GM21717 (cell line): ENCODE measurements at regions not wholly inside any gene's neighbourhood (a gene's known extent, or its start where the extent isn't known, plus 50 kb on each side); places are given as distances from the start of the nearest gene placed in this dataset.

ENCODE experiments used
- ATAC-seq: cut with Tn5 transposase; IDR thresholded peaks from one replicate; pipeline ENCODE4 v1.9.1; 2021; ENCODE audit warnings: mild to moderate bottlenecking, moderate library complexity; ENCODE audit not compliant: unreplicated experiment

GRCh38 chr13:90068658-90069057 lies 1278.8 kb upstream of the MIR17HG start:
- ATAC-seq, result no peak

- ATAC-seq, result no peak
Measured at GRCh38 chr13:90070362-90070761, 1277.1 kb upstream of the MIR17HG start.

GRCh38 chr13:90070837-90071525 lies 1276.5 kb upstream of the MIR17HG start:
- no peak for ATAC-seq

- no peak for ATAC-seq
Measured at GRCh38 chr13:90084684-90085290, 1262.7 kb upstream of the MIR17HG start.

- ATAC-seq, result no peak
Measured at GRCh38 chr13:90089051-90089450, 1258.4 kb upstream of the MIR17HG start.

- no peak for ATAC-seq
Measured at GRCh38 chr13:90091611-90092010, 1255.9 kb upstream of the MIR17HG start.

- no peak for ATAC-seq
Measured at GRCh38 chr13:90094357-90094756, 1253.1 kb upstream of the MIR17HG start.

GRCh38 chr13:90098577-90098976 lies 1248.9 kb upstream of the MIR17HG start:
- ATAC-seq, result no peak

GRCh38 chr13:90099847-90100246 lies 1247.6 kb upstream of the MIR17HG start:
- no peak for ATAC-seq

- ATAC-seq, result no peak
Measured at GRCh38 chr13:90103099-90103784, 1244.2 kb upstream of the MIR17HG start.

- no peak for ATAC-seq
Measured at GRCh38 chr13:90104764-90105163, 1242.7 kb upstream of the MIR17HG start.

- no peak for ATAC-seq
Measured at GRCh38 chr13:90105276-90105675, 1242.2 kb upstream of the MIR17HG start.

- ATAC-seq, result no peak
Measured at GRCh38 chr13:90105849-90106496, 1241.5 kb upstream of the MIR17HG start.

GRCh38 chr13:90107661-90108060 lies 1239.8 kb upstream of the MIR17HG start:
- ATAC-seq, result no peak

- no peak for ATAC-seq
Measured at GRCh38 chr13:90108547-90108946, 1238.9 kb upstream of the MIR17HG start.

GRCh38 chr13:90116121-90116520 lies 1231.4 kb upstream of the MIR17HG start:
- ATAC-seq, result no peak

GRCh38 chr13:90118467-90119071 lies 1228.9 kb upstream of the MIR17HG start:
- ATAC-seq, result no peak

- no peak for ATAC-seq
Measured at GRCh38 chr13:90120026-90120425, 1227.5 kb upstream of the MIR17HG start.

GRCh38 chr13:90121784-90122183 lies 1225.7 kb upstream of the MIR17HG start:
- ATAC-seq, result no peak

GRCh38 chr13:90122531-90122930 lies 1225.0 kb upstream of the MIR17HG start:
- ATAC-seq, result no peak

GRCh38 chr13:90135558-90135957 lies 1211.9 kb upstream of the MIR17HG start:
- ATAC-seq, result no peak
